UCSD-AML1 (cell line): ENCODE measurements at regions not wholly inside any gene's neighbourhood (a gene's known extent, or its start where the extent isn't known, plus 50 kb on each side); places are given as distances from the start of the nearest gene placed in this dataset.
"Not testable (repeated sequence)": the region's sequence is repeated elsewhere in the genome, so short reads cannot be mapped to it uniquely, and the experiment has no call there.

Experiments
- DNase-seq: peaks from one replicate; lab custom pipeline; 2025; ENCODE audit not compliant: unreplicated experiment; lab: John Stamatoyannopoulos, UW

DNA sequence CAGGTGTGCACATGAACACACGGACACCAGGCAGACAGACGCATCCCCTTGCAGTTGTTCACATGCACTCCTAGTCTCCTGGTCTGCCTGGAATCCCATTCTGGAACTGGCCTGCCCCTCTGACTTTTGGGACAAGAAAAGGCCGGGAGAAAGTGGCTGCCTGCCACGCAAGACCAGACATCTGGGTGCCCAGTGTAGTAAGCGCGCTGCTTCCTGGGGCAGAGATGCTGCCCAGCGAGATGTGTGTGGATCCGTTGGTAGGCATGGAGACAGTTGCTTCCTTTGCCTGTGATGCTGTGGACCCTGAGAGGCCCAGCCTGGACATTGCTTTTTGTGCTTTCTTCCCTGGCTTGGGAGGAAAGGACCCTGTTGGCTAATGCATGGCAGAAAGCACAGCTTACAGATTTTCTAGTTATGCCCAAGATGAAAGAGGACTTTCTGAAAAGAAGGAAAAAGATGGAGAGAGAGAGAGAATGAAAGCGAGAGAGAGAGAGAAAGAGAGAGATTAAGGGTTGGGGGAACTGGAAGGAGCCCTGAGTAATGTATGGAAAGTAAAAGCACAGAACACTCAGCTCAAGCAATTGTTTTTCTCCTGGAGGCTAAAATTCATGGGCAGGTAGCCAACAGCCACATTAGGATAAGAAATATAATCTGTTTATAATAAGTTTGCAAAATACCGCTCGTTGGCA lies 235.3 kb downstream of the BCL2L11 start:
- not testable (repeated sequence) for DNase-seq

DNA sequence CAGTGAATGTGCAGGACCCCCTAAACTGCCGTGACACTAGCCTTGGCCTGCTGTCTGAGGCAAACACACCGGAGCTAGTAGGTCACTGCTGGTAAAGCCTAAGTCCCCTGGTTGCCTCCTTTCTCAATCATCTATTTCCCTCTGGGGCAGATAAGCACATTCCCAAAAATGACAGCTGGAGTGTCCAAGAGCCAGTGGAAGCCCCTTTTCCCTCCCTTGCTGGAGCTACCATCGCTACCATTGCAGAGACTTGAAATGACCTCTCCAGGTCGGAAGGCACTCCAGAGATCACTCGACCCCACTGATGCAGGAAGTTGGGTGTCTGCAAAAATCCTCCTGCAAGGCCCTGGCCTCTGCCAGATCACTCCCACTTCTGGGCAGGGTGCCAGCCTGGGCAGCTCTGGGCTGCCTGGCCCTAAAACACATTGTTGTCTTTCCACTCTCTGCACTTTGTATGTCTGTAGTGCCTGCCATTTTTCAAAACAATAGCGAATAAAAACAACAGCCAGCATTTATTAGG lies 235.9 kb downstream of the BCL2L11 start:
- DNase-seq, result not testable (repeated sequence)

DNA sequence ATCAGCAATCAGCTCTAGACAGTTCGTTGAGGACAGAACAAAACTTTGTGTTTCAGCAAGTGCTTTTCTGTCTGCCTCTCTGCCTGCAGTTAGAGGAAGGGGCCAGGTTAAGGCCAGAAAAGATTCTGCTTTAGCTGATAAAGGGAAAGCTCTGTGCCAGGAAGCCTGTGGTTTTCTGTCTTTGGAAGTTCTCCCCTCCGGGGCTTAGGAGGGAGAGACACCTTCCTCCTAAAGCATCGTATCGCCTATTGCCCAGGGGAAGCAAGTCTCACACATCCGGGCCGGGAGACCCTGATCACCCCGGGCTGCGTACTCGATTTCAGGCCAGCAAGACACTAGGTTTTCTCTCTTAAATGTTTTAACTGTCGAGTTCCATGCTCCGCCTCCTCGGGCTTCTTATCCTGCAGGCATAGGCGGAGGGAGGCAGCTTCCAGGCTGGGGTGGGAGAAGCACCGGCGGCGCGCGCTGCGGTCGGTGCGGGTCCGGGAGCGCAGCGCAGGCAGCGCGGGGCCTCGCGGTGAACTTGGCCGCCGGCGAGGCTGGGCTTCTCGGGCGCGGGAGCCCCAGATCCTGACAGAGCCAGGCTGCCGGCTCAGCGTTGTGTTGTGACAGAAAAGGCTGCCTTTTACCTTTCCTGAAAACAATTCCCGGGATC lies 245.4 kb downstream of the BCL2L11 start:
- DNase-seq, result not testable (repeated sequence)

DNA sequence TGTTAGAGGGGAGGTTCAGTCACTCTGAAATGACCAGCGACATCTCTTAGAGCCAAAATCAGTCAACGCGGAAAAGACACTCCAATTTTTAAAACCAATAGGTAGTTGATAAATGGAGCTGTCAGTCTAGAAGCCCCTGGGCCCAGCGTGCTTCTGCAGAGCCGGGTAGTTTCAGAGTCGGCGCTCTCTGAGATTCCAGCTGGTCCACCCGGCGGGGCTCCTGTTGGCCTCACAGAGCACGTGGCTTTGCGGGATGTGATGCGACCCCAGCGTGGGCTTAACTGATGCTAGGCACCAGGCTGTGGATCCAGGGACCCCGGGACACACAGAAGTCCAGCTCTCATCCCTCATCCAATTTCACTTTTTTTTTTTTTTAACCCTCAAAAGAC lies 245.9 kb downstream of the BCL2L11 start:
- DNase-seq, result not testable (repeated sequence)

DNA sequence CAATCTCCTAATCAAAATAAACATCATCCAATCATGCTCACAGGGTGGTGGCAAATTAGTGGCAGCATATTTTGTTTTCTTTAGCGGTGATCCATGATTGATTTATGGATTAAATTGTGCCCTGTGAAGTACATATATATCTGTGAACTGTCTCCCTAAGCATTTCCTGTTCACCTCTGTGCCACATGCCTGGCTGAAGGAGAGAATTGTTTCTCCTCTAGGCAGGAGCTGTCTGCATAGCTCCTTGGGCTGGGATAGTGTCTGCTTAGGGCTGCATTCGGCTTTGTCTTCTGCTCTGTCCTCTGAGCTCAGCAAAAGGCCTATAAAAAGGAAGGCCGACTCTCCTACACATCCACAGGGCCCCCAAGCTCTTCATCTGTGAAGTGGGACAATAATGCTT lies 246.4 kb downstream of the BCL2L11 start:
- not testable (repeated sequence) for DNase-seq

DNA sequence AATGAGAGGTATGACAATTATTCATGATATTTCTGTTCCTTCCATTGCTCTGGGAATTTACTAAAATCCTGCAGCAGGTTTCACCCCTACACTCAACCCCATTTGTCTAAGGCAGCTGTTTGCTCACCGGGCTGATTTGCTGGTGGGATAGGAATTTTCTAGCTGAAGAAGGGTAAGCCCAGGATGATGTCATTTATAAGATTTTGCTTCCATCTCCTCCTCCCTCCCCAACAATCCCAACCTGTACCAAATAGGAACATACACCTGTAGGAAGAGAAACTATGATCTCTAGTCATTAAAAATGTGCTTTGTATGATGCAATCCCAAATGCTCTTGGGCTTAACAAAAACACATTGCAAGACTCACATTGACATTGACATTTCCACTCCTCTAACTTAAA lies 247.2 kb downstream of the BCL2L11 start:
- not testable (repeated sequence) for DNase-seq

DNA sequence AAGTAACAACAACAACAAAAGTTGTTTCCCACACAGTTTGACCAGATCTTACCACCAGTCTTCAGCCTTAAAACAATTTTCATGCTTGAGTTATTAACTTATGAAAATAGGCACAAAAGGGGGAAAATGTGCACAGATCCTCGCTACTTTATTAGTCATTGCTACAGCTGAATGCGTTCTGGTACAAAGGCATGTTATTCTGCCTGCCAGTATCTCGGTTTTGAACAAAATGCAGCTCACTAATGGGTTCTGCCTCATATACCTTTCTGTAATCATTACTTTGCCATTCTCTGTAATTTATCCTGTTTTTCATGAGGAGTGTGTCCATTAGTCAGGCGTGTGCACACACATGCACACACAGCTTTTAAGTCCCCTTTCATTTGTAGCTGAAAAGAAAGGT lies 247.6 kb downstream of the BCL2L11 start:
- not testable (repeated sequence) for DNase-seq

DNA sequence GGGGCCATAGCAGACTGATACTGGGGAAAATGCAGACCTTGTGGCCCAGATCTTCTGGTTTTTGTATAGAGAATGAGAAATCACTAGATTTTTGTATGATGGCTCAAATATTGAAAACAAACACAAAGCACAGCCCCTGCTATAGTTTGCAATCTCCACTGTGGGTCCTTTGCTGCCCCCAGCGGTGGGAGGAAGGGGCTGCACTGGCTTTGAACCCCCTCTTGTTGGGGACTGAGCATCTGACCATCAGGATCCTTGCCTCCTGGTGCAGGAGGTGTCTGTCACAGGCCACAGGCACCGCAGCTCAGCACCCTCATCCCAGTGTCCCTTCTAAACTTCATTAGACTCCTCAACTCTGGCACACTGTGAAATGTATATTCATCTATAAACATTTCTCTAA lies 252.3 kb downstream of the BCL2L11 start:
- not testable (repeated sequence) for DNase-seq

DNA sequence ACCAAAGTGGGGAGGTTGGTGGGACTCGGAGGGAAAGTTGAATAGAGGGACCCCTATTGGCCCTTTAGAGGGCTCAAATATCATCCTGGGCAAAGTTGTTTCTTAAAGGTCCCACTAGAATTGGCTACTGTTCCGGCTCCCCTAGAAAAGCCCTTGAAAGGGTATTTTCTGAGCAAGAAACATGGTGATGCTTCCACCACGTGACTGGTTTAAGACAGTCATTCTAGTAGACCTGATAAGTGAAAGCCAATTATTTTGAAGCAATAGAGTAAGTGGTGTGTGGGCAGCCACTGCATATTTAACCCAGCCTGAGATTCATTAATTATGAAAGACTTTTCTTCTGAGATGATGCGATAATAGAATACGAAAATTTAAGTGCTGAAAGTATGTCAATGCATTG lies 253.3 kb downstream of the BCL2L11 start:
- not testable (repeated sequence) for DNase-seq

DNA sequence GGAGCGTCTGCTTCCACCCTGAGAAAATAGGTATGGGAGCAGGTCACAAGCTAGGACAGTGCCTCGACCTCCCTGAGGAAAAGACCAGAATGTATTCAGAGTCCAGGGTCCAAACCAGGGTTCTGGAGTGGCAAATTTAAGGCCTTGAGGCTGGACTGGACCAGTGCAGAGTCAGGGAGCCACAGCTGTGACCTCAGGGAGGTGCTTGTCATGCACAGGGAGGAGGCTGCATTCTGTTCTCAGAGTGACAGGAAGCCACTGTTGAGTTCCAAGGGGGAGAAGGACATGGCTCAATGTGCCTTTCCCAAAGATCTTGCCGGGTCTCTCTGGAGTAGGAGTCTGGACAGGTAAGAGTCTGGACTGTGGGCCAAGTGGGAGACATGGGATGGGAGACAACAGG lies 254.0 kb downstream of the BCL2L11 start:
- not testable (repeated sequence) for DNase-seq

DNA sequence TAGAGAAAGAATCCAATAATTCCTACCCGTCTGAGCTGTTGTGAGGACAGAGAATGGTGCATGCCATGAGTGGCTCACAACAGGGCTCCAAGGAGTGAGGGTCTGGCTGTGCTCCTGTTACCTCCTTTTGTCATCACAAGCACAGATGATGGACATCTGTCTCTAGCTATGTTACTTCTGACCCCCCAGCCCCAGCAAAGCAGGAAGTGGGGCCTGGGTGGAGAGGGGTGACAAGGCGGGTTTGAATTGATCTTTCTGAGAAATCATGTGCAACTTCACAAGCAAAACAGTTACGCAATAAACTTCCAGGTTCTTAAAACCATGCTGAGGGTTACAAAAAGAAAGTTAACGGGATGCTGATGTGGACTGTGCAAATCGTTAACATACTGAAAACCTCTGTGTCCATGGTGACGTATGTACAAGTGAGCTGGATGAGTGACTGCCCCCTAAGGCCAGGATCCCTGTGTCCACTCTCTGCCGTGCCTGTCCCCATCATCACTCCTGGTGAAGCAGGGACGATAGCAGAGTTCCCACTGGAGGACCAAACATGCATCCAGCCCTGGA lies 254.7 kb downstream of the BCL2L11 start:
- not testable (repeated sequence) for DNase-seq

DNA sequence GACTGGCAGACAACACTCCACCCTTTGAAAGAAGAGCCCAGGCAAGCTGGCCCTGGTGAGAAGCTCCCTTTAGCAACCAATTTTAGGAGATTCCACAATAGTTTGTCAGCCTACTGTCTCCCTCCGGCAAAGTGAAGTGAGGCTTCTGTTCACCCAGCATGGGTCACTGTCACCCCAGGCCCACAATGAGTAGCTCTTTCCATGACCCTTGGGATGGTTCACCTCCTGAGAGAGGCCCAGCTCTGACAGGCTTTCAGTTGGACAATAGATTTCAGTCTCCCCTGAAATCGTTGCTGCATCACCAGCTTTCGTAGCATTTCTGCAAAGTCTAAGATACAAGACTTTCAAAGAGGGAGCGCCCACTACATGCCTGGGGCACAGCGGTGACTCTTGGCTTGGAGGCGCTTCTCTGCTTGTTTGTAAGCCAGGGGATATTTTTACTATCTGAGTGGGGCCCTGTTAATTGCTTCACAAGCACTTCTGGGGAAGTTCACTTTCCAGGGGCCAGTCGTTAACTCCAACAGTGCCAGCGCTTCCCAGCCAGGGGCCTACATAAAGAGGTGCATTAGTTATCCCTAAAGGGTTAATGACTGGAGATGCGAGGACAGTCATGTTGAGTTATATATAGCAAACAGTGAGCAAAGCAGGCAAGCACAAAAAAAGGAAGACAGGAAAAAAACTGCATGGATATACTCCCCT lies 255.7 kb downstream of the BCL2L11 start:
- DNase-seq, result not testable (repeated sequence)

DNA sequence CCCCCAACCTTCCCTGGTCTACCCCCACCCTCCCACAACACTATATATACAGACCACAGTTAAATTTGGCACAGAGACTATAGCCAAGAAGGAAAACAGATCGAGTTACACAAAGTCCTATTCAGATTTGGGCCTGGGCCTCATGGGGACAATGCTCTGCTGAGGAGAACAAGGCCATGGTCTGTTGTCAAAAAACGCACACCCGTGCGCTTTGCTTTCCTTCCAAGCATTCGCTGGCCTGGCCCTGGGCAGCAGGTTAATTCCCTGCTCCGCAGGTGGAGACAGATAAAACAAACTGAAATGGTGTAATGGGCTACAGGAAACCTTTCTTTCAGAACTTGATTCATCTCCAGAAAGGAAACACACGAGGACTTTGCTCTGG lies 256.2 kb downstream of the BCL2L11 start:
- DNase-seq, result not testable (repeated sequence)

DNA sequence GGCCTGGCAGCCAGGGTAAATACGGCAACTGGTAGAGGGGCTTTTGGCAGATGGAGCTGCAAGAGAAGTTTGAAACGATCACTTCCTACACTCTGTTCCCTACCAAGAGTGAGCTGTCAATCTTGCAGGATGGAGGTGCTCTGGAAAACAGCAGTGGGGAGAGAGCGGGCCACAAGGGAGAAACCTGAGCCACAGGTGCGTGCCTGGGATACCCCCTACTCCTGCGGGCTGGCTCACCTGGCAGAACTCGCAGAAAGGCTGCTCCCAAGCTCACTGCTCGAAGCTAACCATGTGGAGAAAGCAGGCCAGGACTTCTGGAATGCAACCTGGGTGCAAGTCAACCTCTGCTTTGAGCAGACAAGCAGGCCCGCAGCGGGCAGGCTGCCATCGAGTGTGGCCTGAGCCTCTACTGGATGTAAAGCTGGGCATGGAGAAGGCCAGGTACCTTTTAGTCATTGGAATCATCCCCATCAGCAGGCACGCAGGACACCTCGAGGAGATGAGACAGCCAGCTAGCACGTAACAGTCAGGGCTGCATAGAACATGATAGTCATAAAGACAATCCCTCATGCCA lies 256.8 kb downstream of the BCL2L11 start:
- DNase-seq, result not testable (repeated sequence)

DNA sequence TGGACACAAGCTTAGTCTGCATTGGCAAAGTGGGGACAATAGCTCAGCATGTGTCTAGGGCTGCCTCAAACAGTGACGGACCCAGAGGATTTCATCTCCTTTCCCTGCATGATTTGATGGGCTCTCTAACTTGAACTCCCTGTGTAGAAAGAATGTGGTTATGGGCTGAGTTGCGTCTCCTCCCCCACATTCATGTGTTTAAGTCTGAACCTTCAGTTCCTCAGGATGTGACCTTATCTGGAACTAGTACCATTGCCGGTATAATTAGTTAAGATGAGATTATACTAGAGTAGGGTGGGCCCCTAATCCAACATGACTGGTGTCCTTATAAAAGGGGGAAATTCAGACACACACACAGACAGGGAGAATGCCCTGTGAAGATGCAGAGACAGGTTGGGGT lies 257.6 kb downstream of the BCL2L11 start:
- DNase-seq, result not testable (repeated sequence)

DNA sequence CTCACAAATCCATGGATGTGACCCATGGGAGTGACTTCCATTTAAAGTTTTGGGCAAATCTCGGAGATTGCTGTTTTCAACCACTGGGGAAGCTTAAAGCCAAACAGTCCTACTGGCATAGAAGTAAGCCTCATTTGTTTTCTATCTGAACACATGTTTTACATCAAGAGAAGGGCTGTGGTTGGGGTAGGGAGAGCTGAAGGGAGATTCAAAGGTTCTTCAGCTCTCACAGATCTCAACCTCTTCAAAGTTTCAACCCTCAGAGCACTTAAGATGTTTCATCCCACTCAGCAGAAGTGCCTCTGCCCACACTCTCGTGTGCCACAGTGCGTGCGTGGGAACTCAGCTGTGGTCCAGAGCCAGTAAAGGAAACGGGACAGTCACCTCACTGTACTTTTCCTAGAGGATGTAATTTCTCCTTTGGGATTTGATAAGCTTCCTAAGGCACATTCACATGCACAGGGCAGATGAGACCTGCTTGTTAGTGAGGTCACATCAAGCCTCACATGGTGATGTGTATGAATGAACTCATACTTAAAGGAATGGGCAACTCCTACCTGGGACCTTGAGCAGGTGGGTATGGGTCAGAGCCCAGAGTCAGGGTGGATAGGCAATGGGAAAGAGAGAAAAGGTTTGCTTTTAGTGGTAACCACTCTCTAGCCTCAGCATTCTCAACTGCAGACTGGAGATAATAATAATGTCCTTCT lies 260.2 kb downstream of the BCL2L11 start:
- DNase-seq, result not testable (repeated sequence)

DNA sequence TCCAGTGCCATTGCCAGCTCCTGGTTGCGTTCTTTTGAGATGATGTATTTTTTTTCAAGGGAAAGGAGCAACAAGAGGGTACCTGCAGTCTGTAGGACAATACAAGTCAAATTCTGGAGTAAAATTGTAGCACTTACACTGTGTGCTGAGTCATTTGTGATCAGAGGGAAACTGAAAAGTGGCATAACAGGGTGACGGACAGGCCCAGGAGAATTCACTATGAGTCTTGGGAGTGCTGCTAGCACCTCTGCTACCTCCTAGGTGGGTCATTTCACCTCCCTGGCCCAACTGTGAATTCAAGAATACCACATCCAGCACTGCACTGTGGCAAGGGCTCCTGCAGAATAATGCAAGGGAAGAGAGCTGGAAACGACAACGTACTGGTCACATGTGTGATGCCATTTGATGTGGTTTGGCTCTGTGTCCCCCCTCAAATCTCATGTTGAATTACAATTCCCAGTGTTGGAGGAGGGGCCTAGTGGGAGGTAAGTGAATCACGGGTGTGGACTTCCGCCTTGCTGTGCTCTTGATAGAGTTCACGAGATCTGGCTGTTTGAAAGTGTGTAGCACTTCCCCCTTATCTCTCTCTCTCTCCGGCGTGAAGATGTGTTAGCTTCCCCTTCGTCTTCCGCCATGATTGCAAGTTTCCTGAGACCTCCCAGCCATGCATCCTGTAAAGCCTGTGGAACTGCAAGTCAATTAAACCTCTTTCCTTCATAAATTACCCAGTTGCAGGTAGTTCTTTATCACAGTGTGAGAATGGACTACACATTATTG lies 261.0 kb downstream of the BCL2L11 start:
- not testable (repeated sequence) for DNase-seq

DNA sequence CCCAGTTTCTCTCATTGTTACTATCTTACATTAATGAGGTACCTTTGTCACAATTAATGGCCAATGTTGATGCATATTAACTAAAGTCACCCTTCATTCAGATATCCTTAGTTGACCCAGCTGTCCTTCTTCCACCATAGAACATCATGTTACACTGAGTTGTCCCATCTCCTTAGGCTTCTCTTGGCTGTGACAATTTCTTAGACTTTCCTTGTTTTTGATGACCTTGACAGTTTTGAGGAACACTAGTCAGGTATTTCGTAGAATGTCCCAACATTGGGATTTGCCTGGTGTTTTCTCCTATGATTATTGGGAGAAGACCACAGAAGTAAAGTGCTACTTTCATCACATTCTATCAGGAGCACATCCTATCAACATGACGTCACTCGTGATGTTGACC lies 261.8 kb downstream of the BCL2L11 start:
- not testable (repeated sequence) for DNase-seq

DNA sequence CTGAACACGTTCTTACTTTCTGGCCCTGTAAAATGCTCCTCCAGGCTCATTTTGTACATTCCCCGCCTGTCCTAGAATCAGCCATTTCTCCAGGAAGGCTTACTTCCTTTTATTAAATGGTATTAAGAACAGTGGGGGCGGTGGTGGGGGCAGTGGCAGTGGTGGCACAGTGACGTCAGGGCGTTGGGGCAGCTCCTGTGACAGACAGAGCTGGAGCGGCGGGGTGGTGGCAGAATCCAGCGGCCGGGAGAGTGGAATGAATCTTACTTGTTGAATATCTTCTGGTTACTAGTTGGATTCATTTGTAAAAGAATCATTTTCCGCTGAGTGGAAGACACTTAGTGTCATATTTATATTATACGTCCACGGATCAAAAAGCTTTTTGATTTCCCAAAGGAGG lies 262.6 kb downstream of the BCL2L11 start:
- not testable (repeated sequence) for DNase-seq
